Putamen (tissue), 1 donor: ENCODE measurements at regions not wholly inside any gene's neighbourhood (a gene's known extent, or its start where the extent isn't known, plus 50 kb on each side); places are given as distances from the start of the nearest gene placed in this dataset.
"Not testable (repeated sequence)": the region's sequence is repeated elsewhere in the genome, so short reads cannot be mapped to it uniquely, and the experiment has no call there.

Experiments
- DNase-seq: peaks from one replicate; pipeline ENCODE4 v3.0.0-alpha.2; 2016; ENCODE audit warnings: low spot score

DNA sequence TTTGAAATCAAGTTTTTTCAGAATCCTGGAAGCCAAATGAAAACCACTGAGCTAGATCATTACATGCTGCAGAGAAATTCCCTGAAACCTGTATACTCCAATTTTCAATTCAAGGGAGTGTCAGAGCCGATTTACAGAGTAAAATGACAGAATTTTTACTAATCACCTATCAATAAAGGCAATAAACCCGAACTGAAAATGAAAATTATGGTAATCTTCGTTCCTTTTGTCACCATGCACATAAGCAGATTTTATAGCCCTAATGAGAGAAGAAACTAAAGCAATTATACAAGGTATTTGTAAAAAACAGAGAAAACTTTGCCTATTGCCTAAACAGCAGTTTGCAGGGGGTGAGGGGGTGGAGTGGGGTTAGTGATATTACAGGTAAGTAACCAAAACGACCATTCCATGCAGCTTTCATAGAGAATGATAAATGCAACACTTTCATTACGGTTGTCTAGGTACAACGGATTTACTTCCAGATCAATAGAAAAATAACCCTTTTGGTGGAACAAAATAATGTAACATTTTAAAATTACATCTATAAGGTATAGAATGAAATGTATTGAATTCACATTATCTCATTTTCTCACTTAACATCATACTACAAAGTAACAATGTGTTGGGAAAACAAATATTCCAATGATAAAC lies 115.2 kb upstream of the BEND6 start:
- DNase-seq = no peak

DNA sequence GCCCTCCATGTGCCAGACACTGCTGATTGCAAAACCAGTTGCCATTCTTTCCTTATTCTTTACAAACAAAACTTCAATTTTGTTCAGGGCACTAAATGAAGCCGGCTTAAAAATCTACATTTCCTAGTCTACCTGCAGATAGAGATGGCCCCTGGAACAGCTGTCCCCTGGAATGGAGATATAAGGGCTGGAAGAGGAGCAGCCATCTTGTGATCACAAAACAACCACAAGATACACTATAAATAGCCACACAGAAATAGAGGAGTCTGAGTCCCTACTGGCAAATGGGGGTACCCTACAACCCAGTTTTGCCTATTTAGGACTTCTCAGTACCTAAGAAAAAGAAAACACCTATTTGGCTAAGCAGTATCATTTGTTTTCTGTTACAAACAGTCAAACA lies 115.9 kb upstream of the BEND6 start:
- no peak for DNase-seq

DNA sequence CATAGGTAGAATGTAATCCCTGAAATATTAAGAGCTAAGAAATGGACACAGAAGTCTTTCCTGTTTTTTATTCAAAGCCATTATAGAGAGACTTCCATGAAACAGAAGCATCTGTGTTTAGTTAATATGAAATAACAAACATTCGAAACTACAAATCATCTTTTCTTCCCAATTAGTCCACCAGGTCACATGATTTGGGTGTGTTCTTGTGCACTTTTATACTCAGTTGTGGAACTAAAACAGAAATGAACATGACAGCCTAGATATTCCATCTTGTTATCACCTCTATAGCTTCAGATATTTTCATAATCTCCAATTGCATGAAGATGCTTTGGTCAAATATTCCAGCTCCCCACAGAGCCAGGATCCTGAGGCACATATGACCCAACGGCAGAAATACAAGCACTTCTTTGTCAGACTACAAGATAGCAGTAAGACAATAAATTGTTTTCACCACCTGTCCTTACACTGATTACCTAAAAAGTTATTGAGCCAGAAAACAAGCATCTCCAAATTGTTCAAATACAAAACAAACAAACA lies 116.8 kb upstream of the BEND6 start:
- DNase-seq = no peak

DNA sequence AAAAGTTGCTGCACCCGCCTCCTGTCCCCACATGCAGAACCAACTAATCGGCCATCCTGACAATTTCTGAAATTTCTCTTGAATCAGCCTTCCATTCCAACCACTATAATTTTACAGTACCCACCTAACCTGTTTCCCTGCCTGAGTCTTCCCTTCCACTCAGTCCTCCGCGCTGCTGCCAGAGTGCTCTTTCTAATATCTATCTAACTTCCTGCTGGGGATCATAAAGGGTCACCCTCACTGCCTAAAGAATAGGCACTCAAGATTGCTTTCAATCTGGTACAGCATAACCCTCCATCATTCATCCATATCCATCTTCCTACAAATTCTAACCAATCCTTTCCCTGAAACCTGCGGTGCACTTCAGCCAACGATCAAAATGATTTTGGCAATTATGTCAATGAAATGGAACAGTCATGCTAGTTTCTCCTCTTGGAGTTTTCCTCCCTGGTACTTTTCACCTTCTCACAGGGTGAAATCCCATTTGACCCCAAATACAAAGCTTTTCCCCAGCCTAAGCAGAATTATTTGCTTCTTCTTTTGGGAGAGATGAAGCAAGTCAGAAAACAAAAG lies 117.5 kb upstream of the BEND6 start:
- DNase-seq = no peak

DNA sequence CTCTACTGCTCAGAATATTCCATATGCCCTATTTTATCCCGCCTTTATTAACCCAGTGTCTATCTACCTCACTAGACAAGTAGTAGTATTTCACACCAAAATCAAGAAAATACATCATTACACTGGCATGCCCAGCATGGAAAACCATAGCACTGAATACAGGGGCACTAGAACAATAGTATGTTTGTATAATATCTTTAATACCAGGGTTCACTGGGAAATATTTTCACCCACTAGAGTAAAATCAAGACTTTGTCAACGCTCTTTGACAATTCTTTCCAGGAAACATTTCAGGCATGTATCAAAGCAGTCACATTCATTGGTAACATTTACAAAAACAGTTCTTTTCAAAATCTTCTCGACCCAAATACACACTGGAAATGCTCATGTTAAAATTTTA lies 119.3 kb upstream of the BEND6 start:
- no peak for DNase-seq

DNA sequence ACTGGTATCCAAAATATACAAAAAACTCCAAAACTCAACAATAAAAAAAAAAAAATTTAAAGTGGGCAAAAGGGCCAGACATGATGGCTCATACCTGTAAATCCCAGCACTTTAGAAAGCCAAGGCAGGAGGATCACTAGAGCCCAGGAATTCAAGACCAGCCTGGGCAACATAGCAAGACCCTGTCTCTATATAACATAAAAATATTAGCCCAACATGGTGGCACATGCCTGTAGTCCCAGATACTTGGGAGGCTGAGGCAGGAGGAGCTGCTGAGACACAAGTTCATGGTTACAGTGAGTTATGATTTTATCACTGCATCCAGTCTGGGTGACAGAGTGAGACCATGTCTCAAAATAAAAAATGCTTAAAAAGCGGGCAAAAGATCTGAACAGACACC lies 121.0 kb upstream of the BEND6 start:
- DNase-seq = no peak

DNA sequence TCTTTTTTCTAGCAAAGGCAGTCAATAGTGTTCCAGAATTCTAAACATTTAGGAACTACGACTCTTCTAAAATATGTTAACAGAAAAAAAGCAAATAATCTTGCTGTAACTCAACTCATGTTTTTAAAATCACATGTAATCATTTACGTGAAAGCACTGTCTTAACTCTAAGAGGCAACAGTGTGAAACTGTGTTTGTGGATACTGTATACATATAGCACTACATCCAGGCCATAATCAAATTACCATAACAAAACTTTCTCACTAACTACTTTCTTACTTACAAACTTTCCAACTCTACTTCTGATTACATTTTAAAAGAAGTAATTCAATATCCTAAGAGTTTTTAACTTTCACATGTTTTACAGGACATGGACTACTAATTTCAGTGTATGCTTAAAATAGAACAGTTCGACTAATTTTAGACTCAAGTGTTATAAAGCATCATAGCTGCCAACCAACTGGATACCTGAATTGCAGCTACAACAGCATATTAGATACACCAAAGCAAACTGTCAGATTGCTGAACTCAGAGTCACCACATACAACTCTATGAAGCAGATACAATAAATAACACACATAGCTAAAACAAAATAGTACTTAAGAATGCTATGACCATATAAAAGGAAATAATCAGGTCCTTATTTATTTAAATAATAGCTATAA lies 121.6 kb upstream of the BEND6 start:
- DNase-seq = no peak

DNA sequence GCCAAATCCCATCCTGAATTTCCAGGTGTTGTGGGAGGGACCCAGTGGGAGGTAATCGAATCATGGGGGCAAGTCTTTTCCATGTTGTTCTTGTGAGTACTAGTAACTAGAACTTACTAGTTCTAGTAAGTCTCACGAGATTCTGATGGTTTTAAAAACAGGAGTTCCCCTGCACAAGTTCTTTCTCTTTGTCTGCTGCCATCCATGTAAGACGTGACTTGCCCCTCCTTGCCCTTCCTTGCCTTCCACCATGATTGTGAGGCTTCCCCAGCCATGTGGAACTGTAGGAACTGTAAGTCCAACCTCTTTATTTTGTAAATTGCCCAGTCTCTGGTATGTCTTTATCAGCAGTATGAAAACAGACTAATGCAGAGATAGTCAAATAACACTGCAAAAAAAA lies 122.7 kb upstream of the BEND6 start:
- no peak for DNase-seq

DNA sequence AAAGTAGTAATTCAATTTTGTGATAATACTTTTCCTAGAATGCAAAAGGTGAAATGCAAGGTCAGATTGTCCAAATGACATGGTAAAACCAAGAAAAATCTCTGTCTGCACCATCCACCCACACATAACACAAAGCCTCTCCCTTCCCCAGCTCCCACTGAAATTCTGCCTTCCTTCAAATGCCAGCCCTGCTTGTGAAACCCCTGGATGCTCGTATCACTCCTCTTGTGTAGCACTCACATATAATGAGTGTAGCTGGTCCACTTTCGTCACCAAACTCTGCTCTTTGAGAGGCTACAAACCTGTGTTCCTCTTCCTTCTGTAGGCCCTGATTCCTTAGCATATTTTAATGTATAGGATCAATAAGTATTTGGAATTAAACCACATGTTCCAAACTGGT lies 123.6 kb upstream of the BEND6 start:
- no peak for DNase-seq

DNA sequence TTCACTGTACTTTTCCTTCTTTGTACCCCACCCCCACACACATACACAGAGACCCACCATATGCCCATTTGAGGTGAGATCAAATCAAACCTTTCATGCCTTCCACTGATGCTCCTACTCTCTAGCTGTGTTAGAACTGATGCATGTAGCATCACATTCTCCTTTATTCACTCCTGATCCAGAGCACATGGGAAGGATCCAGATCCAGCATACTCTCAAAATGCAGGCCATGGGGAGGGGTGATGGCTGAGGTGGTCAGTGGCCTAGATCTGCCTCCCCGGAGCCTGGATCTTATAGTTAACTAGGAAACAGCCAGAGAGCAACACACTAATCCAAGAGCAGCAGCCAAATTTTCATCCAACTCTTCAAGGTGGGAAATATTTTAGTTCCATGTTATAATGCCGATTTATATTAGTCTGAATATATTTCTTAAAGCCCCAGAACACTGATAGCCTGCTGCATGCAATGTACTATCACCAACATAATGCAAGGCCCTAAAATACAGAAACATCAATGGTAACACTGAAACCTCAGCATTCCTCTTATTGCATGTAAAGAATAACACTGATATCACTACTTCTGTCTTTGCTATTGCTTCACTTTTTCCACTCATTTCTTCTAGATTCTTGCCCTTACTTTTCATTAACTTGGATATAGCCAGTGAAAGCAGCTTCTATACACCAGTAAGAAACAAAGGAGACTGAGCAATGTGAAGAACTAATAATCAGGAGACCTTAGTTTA lies 126.8 kb upstream of the BEND6 start:
- no peak for DNase-seq

DNA sequence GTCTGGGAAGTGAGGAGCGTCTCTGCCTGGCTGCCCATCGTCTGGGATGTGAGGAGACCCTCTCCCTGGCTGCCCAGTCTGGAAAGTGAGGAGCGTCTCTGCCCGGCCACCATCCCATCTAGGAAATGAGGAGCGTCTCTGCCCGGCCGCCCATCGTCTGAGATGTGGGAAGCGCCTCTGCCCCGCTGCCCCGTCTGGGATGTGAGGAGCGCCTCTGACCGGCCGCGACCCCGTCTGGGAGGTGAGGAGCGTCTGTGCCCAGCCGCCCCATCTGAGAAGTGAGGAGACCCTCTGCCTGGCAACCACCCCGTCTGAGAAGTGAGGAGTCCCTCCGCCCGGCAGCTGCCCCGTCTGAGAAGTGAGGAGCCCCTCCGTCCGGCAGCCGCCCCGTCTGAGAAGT lies 130.5 kb upstream of the BEND6 start:
- DNase-seq = not testable (repeated sequence)

DNA sequence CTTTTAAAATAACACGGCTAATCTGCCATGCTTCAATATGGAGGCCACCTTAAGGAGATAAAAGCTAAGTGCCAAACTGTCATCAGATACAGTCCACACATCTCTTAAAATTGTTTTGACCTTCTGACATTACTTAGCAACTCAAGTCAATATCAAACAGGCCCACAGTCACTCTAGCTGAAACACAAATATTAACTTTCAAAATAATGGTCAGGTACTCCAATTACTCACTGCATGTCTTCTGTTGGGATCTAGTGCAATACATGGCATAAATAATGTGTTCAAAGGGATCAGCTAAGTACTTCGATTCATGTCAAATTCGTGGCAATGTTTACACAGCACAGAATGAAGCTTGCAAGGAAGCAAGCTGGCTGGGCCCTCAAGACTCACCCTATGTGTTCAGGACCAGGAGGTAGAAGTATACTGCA lies 133.9 kb upstream of the BEND6 start:
- DNase-seq = no peak

DNA sequence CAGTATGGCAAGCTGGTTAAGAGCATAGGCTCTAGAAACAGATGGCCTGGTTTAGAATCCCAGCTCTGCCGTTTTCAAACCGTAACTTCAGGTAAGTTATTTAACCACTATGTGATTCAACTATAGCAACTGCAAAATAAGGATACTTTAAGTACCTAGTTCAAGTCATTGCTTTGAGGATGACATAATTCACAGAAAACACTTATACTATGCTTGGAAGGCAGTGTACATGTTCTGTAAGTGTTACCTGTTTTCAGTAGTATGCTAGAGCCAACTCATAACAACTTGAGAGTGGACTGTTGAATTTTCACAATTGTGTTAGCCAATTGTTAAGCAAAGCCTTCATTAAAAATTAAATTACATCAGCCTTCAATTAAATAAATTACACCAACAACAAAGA lies 134.8 kb upstream of the BEND6 start:
- no peak for DNase-seq

DNA sequence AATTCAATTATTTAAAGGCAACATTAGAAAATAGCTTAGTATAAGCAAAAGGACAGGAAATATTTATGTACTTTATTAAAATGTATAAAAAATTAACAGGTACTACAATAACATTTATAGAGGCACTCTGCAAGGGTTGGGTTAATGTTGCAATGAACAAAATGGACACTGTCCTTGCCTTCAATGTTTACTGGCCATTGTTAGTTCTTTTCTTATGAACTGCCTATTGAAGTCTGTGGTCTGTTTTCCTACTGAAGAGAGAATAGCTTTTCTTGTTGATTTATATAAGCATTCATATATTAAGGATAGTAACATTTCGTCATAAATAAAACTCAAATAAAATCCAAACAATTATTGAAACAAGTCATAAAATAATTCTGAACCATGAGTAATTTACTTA lies 135.3 kb upstream of the BEND6 start:
- no peak for DNase-seq

DNA sequence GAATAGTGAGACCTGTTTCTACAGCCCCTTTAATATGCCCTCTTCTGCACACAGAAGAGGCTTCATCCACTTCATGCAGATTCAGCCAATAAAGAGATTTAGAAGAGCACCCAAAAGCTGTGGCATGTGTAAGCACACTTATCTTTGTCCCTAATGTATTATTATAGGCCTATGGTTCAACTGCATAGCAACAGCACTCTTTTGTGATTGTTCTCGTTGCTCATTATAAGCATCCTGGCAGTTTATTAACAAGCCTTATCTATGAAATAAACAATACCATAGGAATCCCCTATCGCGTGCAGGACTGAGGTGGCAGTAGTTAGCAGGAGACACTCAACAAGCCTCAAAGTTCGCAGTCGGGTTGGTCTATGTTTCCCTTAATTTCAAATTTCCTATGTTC lies 138.5 kb upstream of the BEND6 start:
- DNase-seq = no peak

DNA sequence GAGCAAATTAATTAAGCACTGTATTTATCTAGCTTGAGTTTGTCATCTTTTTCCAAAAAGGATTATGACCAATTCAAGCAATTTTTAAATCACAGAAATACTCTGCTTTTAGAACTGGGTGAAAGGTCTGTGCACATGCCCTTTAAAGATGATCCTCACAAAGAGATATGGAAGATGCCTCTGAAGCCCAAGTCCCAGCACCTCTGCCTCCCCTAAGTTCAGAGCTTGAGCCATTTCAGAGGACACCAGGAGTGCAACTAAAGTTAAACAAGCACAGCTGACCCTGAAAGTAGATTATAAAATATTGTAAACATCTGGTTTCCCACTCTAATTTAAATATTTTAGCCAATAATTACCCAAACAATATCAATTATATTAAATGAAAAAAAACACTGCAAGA lies 139.5 kb upstream of the BEND6 start:
- DNase-seq = no peak

DNA sequence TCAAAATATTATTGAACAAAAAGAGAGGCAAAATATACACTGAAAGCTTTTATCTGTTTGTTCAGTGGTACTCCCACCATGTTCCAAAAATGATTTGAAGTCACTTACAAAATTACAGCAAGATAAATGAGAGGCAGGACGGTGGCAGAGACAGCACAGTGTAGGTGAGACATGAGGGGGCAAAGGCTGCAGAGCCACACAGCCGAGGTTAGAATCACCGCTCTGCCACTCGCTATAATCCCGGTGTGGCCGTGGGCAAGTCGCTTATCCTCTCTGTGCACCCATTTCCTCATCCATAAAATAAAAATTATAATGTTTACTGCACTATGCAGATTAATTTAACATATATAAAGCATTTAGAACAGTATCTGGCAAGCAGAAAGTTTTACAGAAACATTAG lies 140.1 kb upstream of the BEND6 start:
- DNase-seq = no peak

DNA sequence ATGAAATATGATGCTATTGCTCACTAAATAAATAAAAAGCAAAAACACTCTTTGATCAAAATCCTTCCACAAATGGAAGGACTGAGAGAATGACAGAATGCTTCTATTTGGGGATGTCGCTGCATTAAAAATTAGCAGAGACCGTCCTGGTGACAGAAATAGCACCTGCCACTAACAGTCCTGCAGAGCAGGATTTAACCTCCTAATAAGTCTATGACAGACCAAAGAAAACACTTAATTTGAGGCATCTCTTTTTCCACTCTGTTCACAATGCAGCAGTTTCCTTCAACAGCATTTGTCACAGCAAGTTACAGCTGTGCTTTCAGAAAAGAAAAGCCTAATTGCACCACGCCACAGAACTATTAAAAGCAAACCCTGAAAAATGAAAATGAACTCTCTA lies 140.6 kb upstream of the BEND6 start:
- DNase-seq = no peak

DNA sequence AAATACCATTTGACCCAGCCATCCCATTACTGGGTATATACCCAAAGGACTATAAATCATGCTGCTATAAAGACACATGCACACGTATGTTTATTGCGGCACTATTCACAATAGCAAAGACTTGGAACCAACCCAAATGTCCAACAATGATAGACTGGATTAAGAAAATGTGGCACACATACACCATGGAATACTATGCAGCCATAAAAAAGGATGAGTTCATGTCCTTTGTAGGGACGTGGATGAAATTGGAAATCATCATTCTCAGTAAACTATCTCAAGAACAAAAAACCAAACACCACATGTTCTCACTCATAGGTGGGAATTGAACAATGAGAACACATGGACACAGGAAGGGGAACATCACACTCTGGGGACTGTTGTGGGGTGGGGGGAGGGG lies 142.1 kb upstream of the BEND6 start:
- not testable (repeated sequence) for DNase-seq

DNA sequence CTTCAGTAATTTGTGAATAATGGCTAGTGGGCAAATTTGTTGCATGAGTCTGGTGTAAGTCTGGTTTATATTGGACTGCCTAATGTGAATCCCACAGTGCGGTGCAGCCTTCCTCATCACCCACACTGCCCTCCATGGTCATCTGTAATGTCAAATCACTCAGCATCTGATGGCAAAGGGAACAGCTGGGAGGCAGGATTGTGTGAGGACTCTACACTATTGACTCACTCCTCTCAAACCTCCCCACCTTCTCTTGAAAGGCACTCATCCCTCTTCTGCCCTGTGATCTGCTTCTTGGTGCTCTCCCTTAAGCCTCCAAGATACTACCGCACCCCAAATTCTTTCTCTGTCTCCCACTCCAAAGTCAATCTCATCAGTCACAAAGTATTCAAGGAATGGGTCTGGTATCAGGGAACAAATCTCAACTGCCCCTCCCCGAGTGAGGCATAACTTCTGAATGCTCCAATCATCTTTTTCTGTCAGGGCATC lies 146.0 kb upstream of the BEND6 start:
- DNase-seq = no peak

DNA sequence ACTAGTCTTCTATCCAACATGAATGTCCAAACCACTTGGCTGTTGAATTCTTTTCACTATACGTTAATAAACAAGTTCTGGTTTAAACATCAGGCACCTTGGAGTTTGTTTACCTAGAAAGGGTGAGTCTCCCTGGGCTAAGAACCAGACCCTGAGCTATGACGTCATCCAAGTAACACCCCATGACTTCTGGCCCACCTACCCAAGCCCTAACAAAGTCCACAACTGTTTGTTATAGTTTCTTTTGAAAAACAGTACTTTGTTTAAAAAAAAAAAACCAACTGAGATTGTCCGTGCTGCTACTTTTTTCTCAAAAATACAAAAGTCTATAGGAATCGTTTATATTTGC lies 146.9 kb upstream of the BEND6 start:
- DNase-seq = no peak

DNA sequence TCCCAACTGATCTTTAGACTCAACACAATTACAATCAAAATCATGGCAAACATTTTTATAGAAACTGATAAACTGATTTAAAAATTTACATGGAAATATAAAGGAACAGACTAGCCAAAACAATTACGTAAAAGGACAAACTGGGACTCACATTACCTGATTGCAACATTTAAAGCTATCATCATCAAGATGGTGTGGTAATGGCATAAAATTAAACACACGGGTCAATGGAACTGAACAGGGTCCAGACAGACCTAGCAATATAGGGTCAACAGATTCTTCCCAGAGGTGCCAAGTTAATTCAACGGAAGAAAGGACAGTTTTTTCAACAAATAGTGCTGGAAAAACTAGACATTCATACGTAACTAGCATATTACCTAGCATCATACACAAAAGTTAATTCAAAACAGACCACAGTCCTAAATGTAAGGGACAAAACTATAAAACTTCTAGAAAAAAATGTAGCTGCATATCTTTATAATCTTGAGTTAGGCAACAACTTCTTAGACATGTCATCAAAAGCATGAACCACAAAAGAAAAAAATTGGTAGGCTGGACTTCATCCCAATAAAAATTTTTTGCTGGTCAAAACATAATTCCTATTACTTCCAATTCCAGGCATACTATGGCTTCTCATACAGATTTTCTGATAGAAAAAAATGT lies 147.4 kb upstream of the BEND6 start:
- no peak for DNase-seq
